HS-5 (cell line): ENCODE measurements at regions not wholly inside any gene's neighbourhood (a gene's known extent, or its start where the extent isn't known, plus 50 kb on each side); places are given as distances from the start of the nearest gene placed in this dataset.
"Not testable (repeated sequence)": the region's sequence is repeated elsewhere in the genome, so short reads cannot be mapped to it uniquely, and the experiment has no call there.

Source experiments
- DNase-seq: peaks from one replicate; pipeline ENCODE4 v3.0.0-alpha.2; 2012; ENCODE audit warnings: low read depth

DNA sequence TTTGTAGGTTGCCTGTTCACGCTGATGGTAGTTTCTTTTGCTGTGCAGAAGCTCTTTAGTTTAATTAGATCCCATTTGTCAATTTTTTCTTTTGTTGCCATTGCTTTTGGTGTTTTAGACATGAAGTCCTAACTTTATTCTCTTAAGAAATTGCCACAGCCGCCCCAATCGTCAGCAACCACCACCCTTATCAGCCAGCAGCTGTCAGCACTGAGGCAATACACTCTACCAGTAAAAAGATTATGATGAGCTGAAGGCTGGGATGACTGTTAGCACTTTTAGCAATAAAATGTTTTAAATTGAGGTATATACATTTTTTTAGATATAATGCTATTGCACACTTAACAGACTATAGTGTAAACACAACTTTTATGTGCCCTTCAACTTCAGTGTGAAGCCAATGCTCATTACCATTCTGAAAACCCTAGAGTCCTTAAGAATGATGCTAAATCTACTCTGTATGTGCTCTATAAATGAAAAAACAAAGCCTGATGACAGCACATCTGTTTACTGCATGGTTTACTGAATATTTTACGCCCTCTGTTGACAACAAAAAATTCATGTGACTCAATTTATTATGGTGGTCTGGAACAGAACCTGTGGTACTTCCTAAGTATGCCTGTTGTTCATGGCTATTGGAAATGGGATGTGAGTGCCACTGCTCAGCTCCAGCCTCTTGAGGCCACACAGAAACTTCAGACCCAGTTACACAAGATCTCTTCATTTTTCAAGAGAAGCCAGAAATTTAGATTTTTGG, 197.4 kb downstream of the DUSP6 start:
- no peak for DNase-seq

DNA sequence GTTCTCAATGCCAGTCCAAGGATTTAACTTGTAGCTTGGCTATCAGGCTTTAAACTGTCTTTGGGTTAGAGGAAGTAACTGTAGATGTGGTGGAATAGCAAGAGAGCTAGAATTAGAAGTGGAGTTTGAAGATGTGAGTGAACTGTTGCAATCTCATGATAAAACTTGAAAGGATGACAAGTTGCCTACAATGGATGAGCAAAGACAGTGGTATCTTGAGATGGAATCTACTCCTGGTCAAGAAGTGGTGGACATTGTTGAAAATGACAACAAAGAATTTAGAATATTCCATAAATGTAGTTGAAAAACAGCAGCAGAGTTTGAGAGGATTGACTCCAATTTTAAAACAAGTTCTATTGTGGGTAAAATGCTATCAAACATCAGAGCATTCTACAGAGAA, 199.0 kb downstream of the DUSP6 start:
- no peak for DNase-seq

DNA sequence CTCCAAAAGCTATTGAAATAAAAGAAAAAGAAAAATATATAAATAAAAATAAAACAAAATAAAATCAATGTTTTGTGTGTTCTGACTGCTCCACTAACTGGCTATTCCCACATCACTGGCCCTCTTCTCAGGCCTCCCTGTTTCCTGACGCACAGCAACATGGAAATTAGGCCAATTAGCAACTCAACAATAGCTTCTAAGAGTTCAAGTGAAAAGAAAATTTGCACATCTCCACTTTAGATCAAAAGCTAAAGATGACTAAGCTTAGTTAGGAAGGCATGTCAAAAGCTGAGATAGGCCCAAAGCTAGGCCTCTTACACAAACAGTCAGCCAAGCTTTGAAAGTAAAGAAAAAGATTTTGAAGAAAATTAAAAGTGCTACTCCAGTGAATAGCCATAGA, 200.8 kb downstream of the DUSP6 start:
- no peak for DNase-seq

DNA sequence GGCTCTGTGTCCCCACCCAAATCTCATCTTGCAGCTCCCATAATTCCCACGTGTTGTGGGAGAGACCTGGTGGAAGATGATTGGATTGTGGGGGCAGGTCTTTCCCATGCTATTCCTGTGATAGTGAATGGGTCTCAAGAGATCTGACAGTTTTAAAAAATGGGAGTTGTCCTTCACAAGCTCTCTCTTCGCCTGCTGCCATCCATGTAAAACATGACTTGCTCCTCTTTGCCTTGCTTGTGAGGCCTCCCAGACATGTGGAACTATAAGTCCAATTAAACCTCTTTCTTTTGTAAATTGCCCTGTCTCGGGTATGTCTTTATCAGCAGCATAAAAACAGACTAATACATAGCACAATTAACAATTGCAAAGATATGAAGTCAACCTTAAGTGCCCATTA, 201.5 kb downstream of the DUSP6 start:
- not testable (repeated sequence) for DNase-seq

DNA sequence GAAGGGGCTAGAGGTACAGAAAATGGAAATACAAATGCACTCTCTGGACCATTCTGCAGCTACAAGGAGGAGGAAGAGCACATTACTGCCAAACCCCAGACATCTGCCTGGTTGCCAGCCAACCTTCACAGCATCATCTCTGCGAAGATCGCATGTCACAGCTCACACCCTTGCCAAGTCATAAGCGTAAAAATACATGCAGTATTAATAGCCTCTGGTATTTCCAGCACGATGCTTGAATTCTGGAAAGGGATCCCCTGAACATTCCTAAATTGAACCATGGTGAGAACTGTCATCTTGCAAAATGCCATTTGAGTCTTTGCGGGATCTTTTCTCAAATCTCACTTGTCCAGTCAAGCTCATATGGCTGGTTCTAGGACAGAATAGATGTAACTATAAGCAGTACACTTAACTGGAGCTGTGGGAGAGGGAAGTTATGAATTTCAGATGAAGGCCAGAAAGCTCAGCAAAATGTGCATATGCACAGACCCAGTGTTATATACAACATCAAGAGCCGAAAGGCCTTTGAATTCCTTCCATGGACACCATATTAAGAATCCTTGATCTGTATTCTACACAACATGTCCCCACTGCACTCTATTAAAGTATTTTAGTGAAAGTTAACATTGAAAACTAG, 211.6 kb downstream of the DUSP6 start:
- DNase-seq, result no peak

DNA sequence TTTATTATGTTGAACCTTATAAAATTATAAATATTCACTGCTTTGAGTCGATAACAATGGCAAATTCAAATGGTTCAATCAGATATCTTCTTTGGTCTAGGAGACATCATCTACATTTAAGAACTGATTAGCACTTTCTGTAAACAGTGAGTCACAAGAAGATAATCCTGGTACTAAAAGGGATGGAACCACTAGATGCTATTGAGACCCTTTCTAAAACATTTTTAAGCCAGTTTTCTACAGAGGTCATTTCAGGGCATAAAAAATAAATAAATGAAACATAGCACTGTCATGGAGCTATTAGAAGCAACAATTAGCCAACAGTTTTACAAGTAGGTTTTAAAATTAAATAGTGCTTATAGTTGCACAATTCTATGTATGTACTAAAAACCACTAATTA, 212.2 kb downstream of the DUSP6 start:
- no peak for DNase-seq

DNA sequence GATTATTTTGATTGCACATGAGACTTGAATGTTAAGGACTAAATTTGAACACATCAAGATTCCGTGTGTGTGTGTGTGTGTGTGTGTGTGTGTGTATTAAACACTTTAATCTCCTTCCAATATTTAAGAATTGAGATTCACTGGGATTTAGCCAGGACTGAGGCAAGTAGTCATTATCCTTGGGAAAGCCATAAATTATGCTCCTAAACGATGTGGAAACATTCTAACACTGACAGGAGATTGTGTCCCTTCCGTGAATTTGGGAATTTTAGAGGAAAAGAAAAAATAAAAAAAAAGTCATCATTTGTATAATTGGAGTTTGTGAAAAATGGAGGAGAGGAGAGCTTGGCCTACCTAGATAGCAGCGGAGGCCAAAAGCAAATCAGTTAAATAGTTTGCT, 212.9 kb downstream of the DUSP6 start:
- DNase-seq, result no peak

DNA sequence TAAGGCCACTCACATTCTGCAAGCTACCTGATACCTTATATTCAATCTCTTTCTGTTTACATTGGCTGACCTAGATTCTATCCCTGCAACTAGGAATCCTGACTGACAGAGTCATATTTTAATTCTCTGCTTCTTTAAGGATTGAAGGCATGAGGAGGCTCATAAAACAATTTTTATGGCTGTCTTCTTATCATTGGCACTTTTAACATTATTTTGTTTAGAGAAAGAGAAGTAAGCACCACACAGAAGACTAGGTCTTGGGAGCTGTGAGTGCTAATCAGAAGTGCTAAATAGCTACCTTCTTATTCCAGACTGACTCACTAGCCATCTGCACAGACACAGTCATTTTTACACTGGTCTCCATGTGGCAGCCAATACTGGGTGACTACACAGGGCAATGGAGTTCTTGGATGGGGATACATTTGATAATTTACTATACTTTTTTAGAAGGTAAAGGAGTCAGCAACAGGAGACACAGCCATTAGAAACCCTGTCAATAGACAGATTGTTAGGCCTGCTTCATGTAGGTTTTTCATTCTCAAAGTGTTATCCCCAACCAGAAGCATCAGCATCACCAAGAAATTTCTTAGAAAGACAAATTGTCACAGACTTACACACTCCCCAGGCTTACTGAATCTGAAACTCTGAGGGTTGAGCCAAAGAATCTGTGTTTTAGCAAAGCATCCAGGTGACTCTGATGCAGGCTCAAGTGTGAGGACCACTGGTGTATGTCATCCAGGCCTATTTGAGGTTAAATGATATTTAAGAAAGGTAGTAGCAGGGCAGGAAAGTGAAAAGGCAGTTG, 214.1 kb downstream of the DUSP6 start:
- no peak for DNase-seq

DNA sequence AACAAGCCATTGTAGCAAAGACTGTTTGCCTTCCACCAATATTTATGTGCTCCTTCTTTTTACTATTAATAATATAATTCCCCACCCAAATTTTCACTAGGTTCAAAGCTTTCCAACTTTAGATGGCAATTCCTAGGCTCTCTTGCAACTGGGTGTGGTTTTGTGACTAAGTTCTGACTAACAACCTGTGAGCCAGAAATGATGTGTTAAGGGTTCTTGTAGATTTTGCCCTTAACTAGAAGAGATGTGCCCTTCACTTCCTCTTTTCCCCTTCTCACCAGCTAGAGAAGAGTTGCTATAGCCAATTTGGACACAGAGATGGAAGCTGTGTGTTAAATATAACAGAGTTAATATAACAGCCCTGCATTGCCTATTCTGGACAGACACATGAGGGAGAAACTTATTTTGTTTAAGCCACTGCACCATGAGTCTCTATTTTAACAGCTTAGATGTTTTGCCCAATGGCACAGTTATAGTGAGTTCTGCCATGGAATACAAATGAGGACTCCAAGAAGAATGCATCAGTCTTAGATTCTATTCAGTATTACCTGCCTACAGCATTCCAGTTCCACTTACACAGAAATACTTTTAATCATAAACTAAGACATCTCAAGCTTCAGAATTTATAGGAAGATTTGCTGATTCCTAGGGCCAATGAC, 216.2 kb downstream of the DUSP6 start:
- peak; percentile 53 for DNase-seq

DNA sequence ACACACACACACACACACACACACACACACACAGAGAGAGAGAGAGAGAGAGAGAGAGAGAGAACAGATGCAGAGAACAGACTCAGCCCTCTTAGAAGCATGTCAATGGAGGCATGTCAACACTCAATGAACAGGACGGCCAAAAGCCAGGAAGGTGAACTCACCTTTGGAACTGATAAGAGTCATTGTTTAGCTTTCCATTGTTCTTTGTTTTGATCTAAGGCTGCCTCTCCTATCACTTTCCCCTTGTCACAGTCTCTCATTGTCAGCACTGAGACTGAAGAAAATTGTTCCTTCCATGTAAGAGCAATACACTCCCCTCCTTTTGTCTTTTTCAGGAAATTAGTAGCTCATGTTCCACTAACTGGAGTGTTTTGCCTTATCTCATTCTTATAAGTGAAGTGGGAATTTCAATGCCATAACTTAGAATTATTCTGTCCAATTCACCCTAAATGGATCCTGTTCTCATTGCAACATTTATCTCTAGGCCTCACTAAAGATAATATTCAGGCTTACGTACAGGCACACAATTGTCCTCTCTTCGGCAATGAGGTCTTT, 218.0 kb downstream of the DUSP6 start:
- no peak for DNase-seq

DNA sequence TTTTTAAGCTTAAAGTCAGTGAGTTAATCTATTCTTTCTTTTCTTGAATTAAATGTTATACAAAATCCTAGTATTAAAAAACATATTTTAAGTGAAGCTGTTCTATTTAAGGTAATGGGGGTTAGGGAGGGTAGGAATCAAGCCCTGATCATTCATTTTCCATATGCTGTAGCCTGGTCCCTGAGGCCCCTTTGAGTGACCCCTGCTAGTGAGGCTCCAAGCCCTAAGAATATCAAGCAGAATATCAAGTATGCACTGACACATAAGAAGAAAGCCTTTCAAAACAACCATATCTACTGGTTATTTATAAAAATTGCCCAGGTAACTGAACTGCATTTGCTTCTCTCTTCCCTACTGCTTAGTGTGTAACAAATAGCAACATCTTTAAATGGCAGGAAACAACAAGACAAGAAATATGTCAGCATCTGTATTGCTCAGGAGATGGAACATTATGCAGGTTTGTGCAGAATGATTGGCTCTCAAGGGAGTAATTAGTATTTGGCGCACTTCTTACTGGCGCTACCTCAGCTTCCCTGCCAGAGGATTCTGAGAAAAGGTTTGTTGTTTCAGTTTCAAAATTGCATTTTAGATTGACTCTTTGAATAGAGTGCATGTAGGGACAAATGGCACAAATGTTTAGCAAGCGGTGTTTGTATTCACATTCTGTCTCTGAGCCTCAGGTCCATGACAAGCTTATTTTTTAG, 223.0 kb downstream of the DUSP6 start:
- DNase-seq, result no peak

DNA sequence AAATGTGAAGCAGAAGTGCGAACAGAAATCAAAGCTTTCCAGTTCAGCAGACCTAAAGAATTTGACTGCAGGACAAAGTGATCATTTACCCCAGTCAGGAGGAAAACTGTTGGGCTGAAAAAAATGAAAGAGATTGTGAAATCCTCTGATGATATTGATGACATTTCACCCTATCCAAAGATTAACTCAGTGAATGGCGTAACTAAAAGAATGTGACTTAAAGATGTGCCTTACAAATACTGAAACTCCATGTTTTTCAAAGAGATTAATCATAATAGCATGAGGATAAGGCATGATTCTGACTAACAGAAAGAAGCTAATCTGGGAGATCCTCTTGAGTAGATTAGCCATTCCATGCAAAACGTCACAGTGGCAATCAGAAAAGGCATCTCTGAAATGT, 225.6 kb downstream of the DUSP6 start:
- peak; percentile 39 for DNase-seq

DNA sequence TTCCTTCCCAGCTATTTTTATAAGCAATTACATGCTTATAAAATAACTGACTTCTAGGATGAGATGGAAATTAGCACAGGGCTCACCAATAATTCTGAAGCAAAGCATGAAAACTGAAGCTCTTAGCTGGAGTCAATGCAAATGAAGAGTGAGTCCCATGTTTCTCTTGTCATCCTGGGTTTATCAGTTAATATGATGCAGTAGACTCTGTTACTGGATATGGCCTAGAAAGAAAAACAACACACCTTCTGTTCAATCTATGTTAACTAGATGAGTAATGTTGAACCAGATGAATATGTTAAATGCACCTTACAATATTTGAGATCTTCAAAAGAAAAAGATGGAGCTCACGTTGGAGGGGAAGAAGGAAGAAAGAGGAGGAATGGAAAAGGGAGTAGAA, 229.4 kb downstream of the DUSP6 start:
- DNase-seq, result no peak

DNA sequence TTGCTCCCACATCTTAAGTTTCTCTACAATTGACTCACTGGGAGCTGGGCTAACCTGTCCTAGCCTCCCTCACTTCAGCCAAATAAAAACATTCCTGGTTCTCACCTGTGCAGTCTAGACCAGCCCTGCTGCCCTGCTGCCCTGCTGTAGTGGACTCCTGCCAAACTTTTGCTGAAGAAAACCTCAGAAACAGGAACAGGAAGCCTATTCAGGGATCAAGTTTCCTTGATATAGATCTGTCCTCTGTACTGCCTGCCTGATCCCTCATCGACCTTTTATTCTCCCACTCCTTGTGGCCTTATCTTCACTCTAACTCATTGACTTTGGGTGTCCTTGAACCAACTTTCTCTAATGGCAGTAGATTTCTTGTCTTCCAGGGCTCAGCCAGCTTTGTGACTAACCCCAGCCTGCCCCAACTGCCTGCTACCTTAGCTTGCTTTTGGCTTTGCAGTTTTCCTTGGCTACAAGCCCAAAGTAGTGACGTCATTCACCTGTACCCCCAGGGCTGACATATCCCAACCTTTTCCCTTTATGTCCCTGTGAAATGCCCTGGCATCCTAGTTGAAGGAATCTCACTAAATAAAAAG, 234.8 kb downstream of the DUSP6 start:
- no peak for DNase-seq

DNA sequence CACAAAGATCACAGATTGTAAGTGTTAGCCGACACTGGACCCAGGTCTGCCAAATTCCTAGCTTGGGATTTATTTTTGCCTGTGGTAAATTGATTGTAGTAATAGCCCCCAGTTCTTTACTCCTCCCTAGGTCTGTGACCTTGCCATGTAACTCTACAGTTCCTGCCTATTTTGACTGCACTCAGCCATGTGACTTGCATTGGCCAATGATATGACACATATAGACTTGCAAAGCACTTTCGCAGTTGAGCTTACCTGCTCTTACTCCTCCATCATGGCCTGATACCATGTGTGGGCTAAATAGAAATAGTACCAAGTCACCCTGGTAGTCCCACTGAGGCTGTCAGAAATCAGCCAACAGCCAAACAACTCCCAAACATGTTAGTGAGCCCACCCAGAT, 240.3 kb downstream of the DUSP6 start:
- DNase-seq, result no peak

DNA sequence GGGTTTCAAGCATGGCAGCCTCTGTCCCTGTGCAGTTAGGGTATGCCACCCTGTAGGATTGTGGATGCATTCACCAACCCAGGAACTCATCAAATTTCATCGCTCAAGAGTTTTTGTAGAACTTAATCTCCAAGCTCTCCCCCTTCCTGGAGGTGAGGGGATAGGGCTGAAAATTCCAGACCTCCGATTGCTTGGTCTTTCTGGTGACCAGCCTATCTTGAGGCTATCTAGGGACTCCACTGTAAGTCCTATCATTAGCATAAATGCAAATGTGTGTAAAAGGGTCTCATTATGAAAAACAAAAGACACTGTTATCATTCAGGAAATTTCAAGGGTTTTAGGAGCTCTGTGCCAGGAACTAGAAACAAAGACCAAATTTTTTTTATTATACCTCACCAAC, 244.0 kb downstream of the DUSP6 start:
- DNase-seq, result no peak

DNA sequence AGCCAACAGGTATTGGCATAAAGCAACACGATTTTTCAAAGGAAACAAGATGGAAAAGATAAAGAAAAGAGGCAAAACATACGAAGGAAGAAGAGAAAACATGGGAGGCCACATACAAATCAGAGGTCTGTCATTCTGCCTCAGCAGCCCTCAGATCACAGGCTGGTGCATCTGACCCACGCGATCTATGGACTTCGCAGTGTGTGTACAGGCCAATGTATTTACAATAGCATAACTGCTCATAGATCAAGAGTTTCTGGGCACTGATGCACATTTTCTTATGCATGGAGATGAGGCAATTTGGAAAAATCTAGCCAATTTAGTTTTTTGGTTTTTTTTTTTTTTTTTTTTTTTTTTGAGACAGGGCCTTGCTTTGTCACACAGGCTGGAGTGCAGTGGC, 245.4 kb downstream of the DUSP6 start:
- no peak for DNase-seq

DNA sequence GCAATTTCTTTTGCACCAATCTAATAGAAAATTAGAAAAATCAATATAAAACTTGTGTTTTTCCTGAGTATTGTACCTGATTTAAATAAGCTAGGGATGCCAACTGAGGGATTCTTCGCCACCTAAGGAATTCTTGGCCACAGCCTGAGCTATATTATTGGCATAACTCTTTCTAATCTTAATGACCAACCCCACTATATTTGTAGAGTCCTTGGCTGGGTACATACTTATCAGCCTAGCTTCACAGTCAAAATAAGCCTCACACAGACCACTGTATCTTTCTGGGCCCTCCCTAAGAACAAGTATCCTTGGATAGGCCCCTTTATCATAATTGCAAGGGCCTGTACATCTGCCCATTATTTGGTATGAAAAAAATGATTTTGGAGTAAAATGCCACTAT, 247.1 kb downstream of the DUSP6 start:
- DNase-seq, result no peak

DNA sequence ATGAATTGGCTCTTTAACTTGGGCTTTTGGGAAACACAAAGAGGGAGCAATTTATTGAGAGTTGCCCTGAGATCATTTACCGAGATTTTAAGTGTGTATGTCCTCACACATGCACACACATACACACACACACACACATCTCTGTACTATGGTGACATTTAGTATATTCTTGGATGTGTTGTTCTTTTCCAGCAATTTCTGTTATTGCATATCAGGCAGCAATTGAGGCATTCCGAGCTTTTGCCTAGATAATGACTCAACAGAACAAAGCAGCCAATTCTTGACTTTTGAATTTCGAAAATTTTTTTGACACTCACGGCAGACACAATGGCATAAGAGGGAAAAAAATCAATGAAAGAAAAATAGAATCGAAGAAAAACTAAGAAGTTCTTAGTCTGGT, 248.5 kb downstream of the DUSP6 start:
- DNase-seq, result no peak

DNA sequence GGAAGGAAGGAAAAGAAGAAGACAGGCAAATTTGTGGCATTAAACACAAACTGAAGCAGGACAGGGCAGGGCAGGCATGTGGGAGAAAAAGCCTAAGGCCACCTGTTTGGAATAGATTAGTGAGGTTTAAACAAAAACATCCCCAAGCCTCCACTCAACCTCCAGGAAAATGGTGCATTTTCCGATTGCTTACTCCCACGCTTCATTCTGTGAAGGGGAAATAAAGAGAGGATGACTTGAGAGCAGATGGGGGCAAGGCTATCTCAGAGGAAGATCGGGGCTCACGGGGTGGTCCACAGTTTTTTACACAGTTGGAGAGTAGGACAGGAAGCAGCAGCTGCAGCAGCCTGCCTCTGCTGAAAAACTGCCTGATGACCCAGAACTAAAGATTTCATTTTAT, 250.9 kb downstream of the DUSP6 start:
- DNase-seq, result no peak

DNA sequence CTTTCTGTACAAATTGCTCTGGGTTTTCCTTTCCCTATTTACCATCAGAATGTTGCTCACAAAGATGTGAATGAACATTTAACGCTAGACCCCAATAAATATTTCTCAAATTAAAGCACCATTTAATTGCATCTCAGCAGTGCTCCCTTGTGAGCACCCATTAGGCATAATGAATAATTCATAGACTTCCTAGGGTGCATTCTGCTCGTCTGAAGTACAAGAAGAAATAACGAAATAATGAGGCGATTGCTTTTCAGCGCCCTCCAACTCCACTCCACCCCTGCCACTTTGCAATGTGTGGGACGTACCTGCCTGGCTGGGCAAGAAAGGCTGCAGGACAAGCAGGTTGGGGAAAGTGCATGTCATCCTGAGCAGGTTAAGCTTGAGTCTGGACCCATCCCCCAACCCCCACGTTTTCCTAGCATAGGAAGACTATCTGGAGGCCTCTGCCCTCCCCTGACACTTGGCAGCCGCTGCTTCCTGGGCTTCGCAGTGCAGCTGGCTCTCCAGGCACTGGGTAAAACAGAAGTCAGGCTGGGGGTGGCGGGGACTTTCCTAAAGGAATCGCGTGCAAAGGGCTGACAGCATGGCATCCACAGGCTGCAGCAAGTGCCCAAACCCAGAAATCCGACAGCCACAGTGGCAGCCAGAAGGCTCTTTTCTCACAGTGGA, 253.7 kb downstream of the DUSP6 start:
- DNase-seq, result no peak
